Loucy (cell line): ENCODE measurements at regions not wholly inside any gene's neighbourhood (a gene's known extent, or its start where the extent isn't known, plus 50 kb on each side); places are given as distances from the start of the nearest gene placed in this dataset.

Experiments
- CTCF ChIP-seq: fragments of 200-600 bp; sonication (generic); conservative IDR thresholded peaks from 2 replicates; pipeline ENCODE4 v1.5.1; 2014; ENCODE audit warnings: mild to moderate bottlenecking, antibody characterized with exemption, low read length
- EZH2phosphoT487 ChIP-seq: fragments of 200-600 bp; IDR thresholded peaks from 2 replicates; pipeline ENCODE4 v1.6.1; 2018; ENCODE audit warnings: antibody characterized with exemption, mild to moderate bottlenecking, moderate library complexity, borderline replicate concordance

GRCh38 chr18:43982582-43982981 lies 698.1 kb upstream of the SETBP1 start:
- TF ChIP-seq CTCF (no peak), EZH2phosphoT487 (no peak)
